Bronchial epithelial cell (primary cell): ENCODE measurements at regions not wholly inside any gene's neighbourhood (a gene's known extent, or its start where the extent isn't known, plus 50 kb on each side); places are given as distances from the start of the nearest gene placed in this dataset.

Experiments used
- DNase-seq: peaks from one replicate; pipeline ENCODE4 v3.0.0-alpha.2; 2010; ENCODE audit warnings: low read depth
- FAIRE-seq: peaks from 2 replicates; lab custom pipeline; 2011; peaks lifted over from hg19 to GRCh38; lab: Jason Lieb, UNC
- H3K27me3 ChIP-seq: 2 replicates; pipeline ENCODE4 v1.5.1; 2011; ENCODE audit warnings: low read length; ENCODE audit not compliant: control insufficient read depth, insufficient read depth
- H3K36me3 ChIP-seq: 2 replicates; pipeline ENCODE4 v1.5.1; 2011; ENCODE audit warnings: low read length; ENCODE audit not compliant: control insufficient read depth, insufficient read depth
- H3K4me3 ChIP-seq: 2 replicates; pipeline ENCODE4 v1.5.1; 2011; ENCODE audit warnings: mild to moderate bottlenecking, low read depth, low read length, control low read depth
- TF ChIP-seq, protein P1 (sequence below): IDR thresholded peaks from 2 replicates; pipeline ENCODE4 v1.5.1; 2011; ENCODE audit warnings: mild to moderate bottlenecking, moderate library complexity, low read length, control low read depth, inconsistent platforms; ENCODE audit not compliant: insufficient read depth, severe bottlenecking

DNA sequence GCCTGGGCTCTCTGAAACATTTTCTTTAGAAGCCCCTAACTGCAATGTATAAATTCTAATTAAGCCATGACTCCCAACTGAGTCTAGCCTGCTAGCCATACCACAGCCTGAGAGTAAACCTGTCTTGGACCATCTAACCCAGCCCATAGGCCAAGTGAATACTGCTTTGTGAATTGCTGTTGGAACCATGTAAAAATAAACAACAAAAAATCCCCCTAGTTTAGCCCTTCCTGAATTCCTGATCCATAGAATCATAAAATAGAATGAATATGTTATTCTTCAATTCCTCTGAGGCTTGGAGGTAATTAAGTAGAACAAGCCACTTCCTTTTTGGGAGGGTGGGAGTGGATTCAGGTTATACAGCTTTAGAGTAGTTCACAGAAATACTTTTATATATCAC lies 1496.4 kb downstream of the MRPL39 start:
- TF ChIP-seq, protein P1, sequence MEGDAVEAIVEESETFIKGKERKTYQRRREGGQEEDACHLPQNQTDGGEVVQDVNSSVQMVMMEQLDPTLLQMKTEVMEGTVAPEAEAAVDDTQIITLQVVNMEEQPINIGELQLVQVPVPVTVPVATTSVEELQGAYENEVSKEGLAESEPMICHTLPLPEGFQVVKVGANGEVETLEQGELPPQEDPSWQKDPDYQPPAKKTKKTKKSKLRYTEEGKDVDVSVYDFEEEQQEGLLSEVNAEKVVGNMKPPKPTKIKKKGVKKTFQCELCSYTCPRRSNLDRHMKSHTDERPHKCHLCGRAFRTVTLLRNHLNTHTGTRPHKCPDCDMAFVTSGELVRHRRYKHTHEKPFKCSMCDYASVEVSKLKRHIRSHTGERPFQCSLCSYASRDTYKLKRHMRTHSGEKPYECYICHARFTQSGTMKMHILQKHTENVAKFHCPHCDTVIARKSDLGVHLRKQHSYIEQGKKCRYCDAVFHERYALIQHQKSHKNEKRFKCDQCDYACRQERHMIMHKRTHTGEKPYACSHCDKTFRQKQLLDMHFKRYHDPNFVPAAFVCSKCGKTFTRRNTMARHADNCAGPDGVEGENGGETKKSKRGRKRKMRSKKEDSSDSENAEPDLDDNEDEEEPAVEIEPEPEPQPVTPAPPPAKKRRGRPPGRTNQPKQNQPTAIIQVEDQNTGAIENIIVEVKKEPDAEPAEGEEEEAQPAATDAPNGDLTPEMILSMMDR = no peak
- FAIRE-seq = no peak
- no peak for DNase-seq
- Histone ChIP-seq H3K36me3 (no peaks in the 10 kb centered on the region), H3K27me3 (no peaks in the 10 kb centered on the region), H3K4me3 (no peak overlapping the region)

DNA sequence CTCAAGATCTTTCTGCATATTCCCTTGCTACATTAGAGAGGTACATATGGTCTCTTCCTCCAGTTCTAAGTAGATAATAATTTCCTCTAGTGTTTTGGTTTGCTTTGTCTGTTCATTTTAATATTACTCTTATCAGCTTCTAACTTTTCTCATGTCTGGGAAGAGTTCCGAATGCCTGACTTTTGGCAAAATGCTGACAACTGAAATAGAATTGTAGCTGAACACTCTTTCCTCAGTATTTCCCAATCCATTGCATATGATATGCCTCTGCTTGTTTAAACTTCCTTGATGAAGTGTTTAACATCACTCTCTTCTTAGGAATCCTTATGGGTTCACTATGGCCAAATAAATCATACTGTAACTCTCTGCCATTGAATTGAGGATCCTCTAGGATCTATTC lies 1510.1 kb downstream of the MRPL39 start:
- DNase-seq = no peak
- H3K27me3 ChIP-seq = no peaks in the 10 kb centered on the region
- TF ChIP-seq, protein P1 = no peak
- FAIRE-seq = no peak
- H3K4me3 ChIP-seq = no peak overlapping the region
- no peaks in the 10 kb centered on the region for H3K36me3 ChIP-seq

DNA sequence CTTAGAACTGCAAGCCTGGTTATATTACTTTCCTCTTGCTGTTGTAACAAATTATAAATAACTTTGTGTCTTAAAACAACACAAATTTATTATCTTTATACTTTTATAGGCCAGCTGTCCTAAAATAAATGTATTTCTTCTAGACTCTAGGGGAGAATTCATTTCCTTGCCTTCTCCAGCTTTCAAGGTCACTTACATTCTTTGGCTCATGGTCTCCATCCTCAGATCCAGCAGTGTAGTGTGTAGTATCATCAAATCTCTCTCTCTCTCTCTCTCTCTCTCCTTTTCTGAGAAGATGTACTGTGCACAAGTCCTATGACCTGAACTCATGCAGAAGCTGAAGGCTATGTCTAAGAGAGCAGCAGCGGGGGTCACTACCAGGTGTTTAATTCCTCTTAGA lies 1510.6 kb downstream of the MRPL39 start:
- FAIRE-seq (no peak), DNase-seq (no peak)
- Histone ChIP-seq H3K27me3 (no peaks in the 10 kb centered on the region), H3K4me3 (no peak overlapping the region), H3K36me3 (no peaks in the 10 kb centered on the region)
- TF ChIP-seq, protein P1 = no peak

DNA sequence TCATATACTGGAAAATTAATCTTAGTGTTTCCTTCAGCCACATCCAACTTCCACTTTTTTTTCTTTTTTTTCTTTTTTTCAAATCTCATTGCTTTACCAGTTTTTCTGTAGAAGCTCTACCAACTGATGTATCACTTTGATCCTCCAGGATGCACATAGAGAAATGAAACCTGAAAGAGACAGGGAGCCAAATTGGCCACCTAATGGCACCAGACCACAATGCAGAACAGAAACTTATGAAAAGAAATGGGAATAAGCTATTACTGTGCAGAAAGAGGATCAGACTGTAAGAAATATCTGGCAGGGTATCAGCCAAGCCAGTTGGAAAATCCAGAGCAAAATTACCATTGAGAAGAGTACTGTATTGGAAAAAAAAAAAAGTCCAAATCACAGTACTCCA lies 1514.2 kb downstream of the MRPL39 start:
- DNase-seq (no peak), FAIRE-seq (no peak)
- H3K4me3 ChIP-seq = no peak overlapping the region
- no peaks in the 10 kb centered on the region for H3K27me3 ChIP-seq
- TF ChIP-seq, protein P1 = no peak
- no peaks in the 10 kb centered on the region for H3K36me3 ChIP-seq

DNA sequence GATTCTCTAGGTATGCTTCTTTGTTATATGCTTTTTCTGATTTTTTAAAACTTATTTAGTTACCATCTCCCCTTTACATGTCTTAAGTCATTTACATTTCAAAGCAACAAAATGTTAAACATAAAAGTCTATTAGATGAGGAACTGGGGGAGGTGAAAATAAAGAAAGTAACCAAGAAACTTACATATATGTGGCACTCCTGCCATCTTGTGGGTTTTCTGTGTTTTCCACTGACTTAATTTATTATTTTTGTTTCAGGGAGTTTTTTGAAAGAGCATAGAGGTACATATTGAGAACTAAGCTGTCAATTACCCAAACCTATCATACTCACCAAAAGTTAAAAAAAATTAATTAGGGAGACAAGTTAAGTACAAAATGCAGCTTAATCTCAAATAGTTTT lies 1531.1 kb downstream of the MRPL39 start:
- no peak for DNase-seq
- FAIRE-seq = no peak
- Histone ChIP-seq H3K4me3 (no peak overlapping the region), H3K27me3 (no peaks in the 10 kb centered on the region), H3K36me3 (no peaks in the 10 kb centered on the region)
- TF ChIP-seq, protein P1 = no peak

DNA sequence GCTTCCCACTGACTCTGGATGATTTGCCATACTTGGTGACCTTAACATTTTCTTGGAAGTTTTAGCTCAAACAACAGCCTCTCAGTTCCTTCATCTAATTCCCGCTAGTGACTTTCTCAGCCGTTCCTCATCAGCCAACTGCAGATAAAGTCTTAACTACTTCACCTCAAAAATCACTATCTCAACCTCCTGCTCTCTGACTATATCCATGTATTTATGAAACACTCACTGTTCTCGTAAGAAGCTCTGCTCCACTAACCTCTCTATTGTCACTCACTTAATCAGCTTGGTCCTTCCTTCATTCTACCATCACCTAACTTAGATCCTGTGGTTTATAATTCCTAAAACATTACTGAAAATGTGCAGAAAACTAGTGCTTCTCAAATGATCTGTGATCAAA lies 1551.6 kb downstream of the MRPL39 start:
- no peak for FAIRE-seq
- TF ChIP-seq, protein P1 = no peak
- no peak for DNase-seq
- Histone ChIP-seq H3K27me3 (no peaks in the 10 kb centered on the region), H3K36me3 (no peaks in the 10 kb centered on the region), H3K4me3 (no peak overlapping the region)
